ENCODE measurements at regions not wholly inside any gene's neighbourhood (a gene's known extent, or its start where the extent isn't known, plus 50 kb on each side); places are given as distances from the start of the nearest gene placed in this dataset.

DNA sequence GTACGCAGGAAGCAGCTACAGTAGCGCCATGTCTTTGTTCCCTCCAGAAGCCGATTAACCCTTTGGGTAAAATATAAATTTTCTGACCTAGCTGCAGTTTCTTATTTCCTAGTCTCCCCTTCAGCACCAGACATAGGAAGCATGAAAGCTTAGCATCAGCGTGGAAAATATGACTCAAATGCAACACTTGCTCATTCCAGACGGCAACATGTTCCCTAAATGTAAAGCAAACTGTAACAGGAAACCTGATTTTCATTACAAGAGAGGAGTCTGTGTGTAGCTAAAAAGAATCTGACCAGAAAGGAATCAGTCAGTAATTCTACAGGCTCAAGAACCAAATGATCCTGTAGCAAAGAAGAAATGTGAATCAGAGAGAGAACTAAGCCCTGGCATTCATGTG, 219.2 kb downstream of the C7orf25 start:
- TF ChIP-seq GATA2 (IDR thresholded peaks at IDR 0.05; ENCODE audit: low read depth, low read length): no peak
- TF ChIP-seq GATA3 (IDR thresholded peaks at IDR 0.05; ENCODE audit: low read depth, low read length): no peak

DNA sequence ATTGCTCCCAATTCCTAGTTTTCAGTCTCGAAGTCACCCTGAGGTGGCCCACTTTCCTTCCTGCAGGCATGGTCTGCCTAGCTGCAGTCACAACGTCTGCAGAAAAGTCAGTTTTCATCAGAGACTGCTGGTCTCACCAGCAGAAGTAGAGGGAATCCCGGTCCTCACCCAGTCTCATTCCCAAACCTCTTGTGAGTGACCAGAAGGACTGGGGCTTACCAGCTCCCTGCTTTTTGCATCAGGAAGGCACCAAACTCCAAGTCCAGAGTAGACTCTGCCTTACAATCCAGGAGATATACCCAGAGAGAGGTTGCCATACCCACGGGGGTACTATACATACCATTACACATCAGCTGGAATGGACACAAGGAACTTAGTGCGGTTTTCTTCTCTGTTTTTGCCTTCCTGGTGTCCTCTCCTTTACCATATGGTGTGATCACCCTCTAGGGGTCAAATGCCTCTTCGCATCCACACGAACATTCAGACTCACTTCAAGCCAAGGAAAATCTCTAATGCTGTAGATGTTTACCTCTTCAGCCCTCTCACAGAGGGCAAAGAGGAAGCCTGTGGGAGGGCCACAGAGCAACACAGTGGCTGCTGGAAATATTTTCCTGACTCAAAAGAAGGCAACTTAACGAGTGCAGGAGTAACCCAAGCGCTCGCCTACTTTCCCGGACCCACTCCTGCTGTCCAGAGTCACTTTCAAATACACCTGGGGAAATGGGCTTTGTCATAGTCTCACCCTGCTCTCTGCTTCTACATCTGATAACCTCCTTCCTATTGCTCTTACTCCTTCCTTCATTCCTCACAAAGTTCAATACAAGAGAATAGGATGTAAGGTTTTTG, 220.9 kb downstream of the C7orf25 start:
- TF ChIP-seq GATA3 (IDR thresholded peaks at IDR 0.05; ENCODE audit: low read depth, low read length) (no peak), GATA2 (IDR thresholded peaks at IDR 0.05; ENCODE audit: low read depth, low read length) (no peak)

DNA sequence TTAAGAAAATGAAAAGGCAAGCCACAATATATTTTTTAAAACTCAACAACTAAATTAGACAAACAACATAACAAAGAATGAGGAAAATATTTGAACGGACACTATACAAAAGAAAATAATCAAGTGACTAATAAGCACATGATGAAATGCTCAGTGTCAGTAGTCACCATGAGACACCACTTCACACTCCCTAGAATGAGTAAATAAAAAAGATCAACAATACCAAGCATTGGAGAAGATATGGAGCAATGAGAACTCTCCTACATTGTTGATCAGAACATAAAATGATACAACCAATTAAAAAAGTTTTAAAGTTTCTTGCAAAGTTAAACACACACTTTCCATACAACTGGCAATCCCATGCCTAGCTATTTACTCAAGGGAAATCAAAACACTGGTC, 222.2 kb downstream of the C7orf25 start:
- TF ChIP-seq GATA2 (IDR thresholded peaks at IDR 0.05; ENCODE audit: low read depth, low read length) (no peak), GATA3 (IDR thresholded peaks at IDR 0.05; ENCODE audit: low read depth, low read length) (no peak)

DNA sequence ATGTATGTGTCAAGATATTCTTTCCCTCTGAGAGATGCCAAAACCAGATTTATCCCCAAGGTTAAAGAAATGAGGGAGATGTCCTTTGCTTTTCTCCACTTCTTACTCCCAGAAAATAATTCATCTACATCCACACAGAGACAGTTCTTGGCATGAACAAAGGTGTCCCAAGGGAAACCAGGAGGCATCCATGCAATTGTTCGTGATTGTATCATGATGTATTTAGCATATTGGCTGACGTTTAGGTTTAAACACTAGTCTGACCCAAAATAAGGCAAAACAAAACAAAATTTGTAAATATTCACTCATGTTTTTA, 223.9 kb downstream of the C7orf25 start:
- TF ChIP-seq GATA3 (IDR thresholded peaks at IDR 0.05; ENCODE audit: low read depth, low read length) (no peak), GATA2 (IDR thresholded peaks at IDR 0.05; ENCODE audit: low read depth, low read length) (no peak)

DNA sequence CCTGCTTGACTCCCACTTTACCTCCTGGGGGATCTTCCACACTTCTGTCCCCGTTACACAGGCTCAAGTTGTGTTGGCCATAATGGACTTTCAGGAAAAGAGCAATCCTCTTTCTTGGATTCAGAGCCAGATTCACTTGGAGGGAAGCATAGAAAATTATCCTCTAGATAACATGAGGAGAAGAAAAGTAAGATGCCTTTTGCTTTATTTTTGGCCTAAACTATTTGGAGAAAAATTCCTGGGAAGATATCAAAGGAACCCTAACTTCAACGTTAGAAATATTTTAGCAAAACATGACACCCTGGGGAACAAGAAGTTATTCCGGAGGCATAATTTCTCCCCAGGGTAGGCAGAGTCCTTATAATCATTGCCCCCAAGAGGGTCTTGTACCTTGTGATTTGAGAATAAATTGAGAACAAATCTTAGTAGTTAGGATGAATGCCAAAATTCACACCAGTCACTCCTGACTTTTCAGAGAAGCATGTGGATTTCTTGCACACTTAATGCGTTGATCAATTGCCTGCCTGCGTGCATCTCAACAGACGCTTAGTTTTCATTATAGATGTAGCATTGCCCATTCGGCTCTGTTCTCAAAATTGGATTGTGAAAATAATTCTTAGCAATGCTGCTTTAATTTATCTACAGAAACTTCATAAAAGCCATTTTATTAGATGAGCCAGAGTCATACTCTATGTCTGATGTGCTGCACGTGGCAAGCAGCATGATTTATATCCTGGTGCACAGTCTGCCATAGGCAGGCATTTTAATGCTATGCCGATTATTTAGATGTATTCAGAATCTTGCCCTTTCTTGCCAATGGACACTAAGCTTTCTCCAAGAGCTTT, 224.4 kb downstream of the C7orf25 start:
- TF ChIP-seq GATA2 (IDR thresholded peaks at IDR 0.05; ENCODE audit: low read depth, low read length): no peak
- TF ChIP-seq GATA3 (IDR thresholded peaks at IDR 0.05; ENCODE audit: low read depth, low read length): no peak

DNA sequence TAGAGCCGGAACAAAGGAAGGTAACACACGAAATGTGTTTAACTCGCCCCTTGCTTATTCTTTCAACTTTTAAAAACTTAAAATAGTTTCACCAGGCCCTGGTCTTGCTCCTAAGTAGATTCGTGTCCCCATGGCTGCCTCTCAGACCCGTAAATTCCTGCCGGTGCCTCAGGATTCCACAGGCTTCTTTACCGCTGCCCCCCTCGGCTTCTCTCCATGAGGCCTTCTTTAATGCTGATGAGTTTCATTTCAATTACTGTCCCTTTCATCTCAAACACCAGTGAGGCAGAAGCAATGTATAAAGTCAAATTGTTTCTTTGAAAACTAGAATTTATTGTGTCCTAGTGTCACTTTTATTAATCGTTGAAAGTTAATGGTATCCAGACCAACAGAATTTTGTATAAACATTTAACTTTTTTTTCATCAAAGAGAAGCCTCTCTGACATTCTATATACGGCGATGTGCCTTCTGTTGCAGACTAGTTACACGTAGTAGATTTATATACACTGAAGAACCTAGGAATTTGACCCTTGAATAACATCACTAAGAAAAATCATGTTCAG, 225.2 kb downstream of the C7orf25 start:
- no peak for TF ChIP-seq GATA2 (IDR thresholded peaks at IDR 0.05; ENCODE audit: low read depth, low read length)
- no peak for TF ChIP-seq GATA3 (IDR thresholded peaks at IDR 0.05; ENCODE audit: low read depth, low read length)

DNA sequence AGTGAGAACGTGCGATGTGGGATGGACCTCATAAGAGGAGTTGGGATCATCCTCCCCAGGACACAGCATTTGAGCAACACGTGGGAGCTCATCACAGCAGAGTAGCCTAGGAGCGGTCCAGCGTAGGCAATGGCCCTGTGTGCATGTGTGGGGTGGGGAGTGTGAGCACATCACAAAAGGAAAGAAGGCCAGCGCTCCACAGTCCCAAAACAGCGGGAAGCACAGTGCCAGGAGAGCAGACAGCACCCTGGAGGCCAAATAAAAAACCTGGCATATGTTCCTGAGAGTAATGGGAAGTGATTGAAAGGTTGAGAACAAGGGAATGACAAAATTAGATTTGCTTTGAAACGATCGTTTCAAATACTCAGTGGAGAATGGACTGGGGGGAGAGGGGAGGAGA, 226.0 kb downstream of the C7orf25 start:
- no peak for TF ChIP-seq GATA3 (IDR thresholded peaks at IDR 0.05; ENCODE audit: low read depth, low read length)

DNA sequence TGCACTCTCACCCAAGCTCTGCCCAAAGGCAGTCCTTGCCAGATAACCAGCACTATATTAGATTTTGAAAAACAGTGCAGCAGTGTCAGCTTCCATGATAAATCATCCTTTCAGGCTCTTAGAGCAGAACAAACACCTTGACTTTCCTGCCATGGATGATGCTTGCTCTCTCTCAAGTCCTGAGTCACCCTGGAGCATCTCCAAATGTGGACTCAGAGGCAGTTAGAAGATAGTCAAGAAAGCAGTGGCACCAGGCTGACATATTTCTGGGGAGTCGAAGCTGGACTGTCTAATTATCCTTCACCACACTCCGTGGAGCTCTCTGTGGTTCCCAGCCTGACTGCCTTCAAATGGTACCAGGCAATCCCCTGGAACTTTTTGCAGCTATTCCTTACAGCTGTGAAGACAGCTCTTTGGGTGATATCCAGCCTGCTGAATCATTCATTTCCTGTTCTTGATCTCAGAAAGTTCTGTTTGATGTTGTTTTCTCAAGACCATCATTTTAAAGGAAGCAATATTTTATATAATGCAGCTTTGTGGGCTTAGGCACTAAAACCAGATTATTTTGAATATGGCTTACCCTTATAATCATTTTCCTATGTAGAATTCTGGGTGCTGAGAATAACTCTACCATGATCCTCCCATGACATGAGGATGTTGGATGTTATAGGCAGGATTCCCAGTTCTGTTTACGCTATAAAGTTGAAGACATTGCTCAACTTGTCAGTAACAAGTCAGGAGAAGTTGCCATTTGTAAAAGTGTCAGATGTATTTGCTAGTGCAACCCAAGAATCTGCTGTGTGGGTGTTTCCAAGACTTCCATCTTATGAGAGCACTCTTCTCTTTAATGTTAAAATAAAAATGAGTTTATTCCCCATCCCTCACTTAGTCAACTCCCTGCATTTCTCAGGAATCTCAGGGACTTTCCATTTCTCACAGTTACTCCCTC, 233.8 kb downstream of the C7orf25 start:
- TF ChIP-seq GATA3 (IDR thresholded peaks at IDR 0.05; ENCODE audit: low read depth, low read length): no peak
- no peak for TF ChIP-seq GATA2 (IDR thresholded peaks at IDR 0.05; ENCODE audit: low read depth, low read length)

DNA sequence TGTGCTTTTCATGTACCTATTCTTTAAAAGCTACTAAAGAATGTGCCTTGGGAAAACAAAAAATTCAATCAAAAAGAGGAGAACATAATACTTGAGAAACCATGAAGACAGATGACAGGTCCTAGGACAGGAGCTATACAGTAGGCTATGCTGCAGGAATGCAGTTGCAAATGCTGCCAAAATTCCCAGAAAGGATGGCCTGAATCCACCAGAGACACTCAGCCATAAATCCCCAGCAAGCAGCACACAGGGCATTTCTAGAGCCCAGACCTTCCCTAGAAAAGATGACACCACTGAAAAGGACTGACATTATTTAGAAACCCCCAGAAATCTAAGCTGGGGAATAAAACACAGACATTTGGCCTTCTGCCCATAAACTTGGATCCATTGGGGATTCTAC, 237.3 kb downstream of the C7orf25 start:
- TF ChIP-seq GATA2 (IDR thresholded peaks at IDR 0.05; ENCODE audit: low read depth, low read length): no peak
- no peak for TF ChIP-seq GATA3 (IDR thresholded peaks at IDR 0.05; ENCODE audit: low read depth, low read length)

DNA sequence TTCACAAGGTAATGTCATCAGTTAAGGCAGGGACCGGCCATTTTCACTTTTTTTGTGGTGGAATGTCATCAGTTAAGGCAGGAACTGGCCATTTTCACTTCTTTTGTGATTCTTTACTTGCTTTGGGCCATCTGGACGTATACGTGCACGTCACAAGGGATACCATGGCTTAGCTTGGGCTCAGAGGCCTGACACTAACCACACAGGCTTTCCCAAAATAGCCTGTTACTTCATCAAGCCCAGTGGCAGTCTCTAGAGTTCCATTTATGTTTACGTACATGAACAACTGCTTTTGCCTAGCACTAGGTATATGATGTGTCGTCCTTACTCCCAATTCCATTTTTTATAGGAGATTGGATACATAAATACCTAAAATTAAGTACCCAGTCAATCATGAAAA, 237.9 kb downstream of the C7orf25 start:
- TF ChIP-seq GATA2 (IDR thresholded peaks at IDR 0.05; ENCODE audit: low read depth, low read length) (no peak), GATA3 (IDR thresholded peaks at IDR 0.05; ENCODE audit: low read depth, low read length) (no peak)

DNA sequence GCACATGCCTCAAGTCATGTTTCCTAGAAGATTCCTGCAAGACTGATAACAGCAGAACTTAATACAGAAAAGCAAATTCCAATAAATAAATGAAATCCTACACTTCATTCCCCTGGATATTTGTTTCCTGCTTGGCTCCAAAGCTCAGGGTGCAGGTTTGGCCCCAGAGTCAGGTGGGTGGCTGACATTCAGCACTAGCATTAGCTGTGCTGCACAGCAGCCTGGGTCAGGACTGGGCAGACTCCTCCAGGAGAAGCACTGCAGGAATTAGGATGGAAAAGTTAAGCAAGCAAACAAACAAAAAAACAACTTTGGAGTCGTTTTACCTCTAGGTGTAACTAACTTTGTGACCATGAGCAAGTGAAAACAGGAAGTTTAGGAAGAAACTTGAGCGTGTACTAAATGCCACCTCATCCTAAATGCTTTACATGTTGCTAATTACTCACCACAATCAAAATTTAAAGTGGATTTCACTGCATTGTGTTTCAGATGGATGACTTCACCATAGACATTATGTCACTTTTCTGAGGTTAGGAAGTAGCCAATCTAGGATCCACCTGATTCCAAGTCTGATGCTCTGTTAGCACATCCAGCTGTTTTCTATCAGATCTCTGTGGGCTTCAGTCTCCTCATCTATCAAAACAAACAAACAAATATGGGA, 239.4 kb downstream of the C7orf25 start:
- TF ChIP-seq GATA2 (IDR thresholded peaks at IDR 0.05; ENCODE audit: low read depth, low read length) (no peak), GATA3 (IDR thresholded peaks at IDR 0.05; ENCODE audit: low read depth, low read length) (no peak)

DNA sequence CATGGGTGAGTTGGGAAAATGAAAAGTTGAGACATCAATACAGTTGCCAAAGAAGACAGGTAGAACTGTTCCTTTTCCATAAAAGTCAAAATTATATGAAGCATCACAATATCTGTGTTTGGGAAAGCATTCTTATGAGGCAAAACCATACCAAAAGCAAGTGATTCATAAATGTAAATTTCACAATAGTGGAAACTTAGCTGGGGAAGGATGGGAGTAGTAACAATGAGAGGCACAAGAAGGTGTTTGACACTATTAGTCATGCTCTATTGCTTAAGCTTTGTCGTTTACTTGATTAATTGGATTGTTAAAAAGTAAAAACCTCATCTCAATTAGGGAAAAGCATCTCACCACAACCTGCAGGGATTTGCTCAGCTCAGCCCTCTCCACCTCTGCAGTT, 240.2 kb downstream of the C7orf25 start:
- TF ChIP-seq GATA3 (IDR thresholded peaks at IDR 0.05; ENCODE audit: low read depth, low read length) (no peak), GATA2 (IDR thresholded peaks at IDR 0.05; ENCODE audit: low read depth, low read length) (no peak)

DNA sequence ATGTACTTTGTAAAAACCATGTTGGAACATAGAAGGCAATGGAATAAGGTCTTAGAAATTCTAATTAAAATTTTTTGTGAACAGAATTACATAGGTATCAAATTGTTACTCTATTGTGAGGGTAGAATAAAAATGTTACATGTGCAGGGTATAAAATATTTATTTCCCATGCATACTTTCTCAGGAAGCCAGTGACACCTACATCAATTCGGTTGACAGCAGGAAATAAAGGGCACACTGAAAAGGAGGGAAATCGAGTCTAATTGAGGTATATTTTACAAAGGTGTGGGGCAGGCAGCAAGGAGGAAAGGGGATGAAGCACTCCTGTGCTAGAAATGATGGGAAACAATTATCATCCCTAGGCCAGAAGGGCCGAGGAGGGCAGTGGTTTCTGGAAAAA, 244.9 kb downstream of the C7orf25 start:
- TF ChIP-seq GATA2 (IDR thresholded peaks at IDR 0.05; ENCODE audit: low read depth, low read length) (no peak), GATA3 (IDR thresholded peaks at IDR 0.05; ENCODE audit: low read depth, low read length) (no peak)

Measured in SH-SY5Y (cell line).